IMR-90 (cell line): ENCODE measurements at regions not wholly inside any gene's neighbourhood (a gene's known extent, or its start where the extent isn't known, plus 50 kb on each side); places are given as distances from the start of the nearest gene placed in this dataset.

ENCODE experiments used
- ATAC-seq: fragments of 200-7000 bp; cut with Tn5 transposase; 2 replicates; pipeline ENCODE4 v1.9.1; 2020; ENCODE audit warnings: low read depth, mild to moderate bottlenecking, moderate library complexity
- BruUV-seq: library from RNA; stranded (reverse); fragments of 400-500 nt; replicated peaks from 2 replicates; lab custom pipeline; 2021; lab: Mats Ljungman, UMichigan
- CTCF ChIA-PET: fragments of 300-600 bp; formaldehyde crosslinking; extraction: SDS; loops from one replicate; lab custom pipeline; 2021; ENCODE audit warnings: antibody characterized with exemption; lab: Yijun Ruan, JAX
- POLR2A ChIA-PET: fragments of 300-600 bp; sonication (Branson Sonifier 250); formaldehyde crosslinking; loops from one replicate; lab custom pipeline; 2022; ENCODE audit warnings: antibody characterized with exemption; ENCODE audit not compliant: unreplicated experiment; lab: Charles Lee
- DNase-seq: peaks from one replicate; pipeline ENCODE4 v3.0.0; 2013
- H2AFZ ChIP-seq: replicated peaks from 2 replicates; pipeline ENCODE3; 2013; ENCODE audit warnings: low read length, mild to moderate bottlenecking; ENCODE audit not compliant: poor library complexity
- H2AK5ac ChIP-seq: 2 replicates; pipeline ENCODE4 v1.6.1; 2013; ENCODE audit warnings: low read depth, low read length, inconsistent platforms
- H2AK9ac ChIP-seq: replicated peaks from 2 replicates; pipeline ENCODE3; 2013; ENCODE audit warnings: mild to moderate bottlenecking, low read depth, low read length, moderate library complexity; ENCODE audit not compliant: poor library complexity
- H2BK120ac ChIP-seq: 2 replicates; pipeline ENCODE4 v1.6.1; 2013; ENCODE audit warnings: low read depth, low read length, inconsistent platforms
- H2BK15ac ChIP-seq: 3 replicates; pipeline ENCODE4 v1.6.1; 2013; ENCODE audit warnings: low read depth, low read length, inconsistent platforms
- H2BK20ac ChIP-seq: 2 replicates; pipeline ENCODE4 v1.6.1; 2013; ENCODE audit warnings: low read depth, mild to moderate bottlenecking, inconsistent platforms, low read length, moderate library complexity
- H2BK5ac ChIP-seq: 2 replicates; pipeline ENCODE4 v1.6.1; 2013; ENCODE audit warnings: mild to moderate bottlenecking, low read depth, low read length, inconsistent platforms; ENCODE audit not compliant: poor library complexity, severe bottlenecking
- H3K14ac ChIP-seq: replicated peaks from 2 replicates; pipeline ENCODE4 v1.6.1; 2013; ENCODE audit warnings: low read depth, low read length, inconsistent platforms
- H3K18ac ChIP-seq: 2 replicates; pipeline ENCODE4 v1.6.1; 2013; ENCODE audit warnings: low read depth, low read length, control low read depth
- H3K23ac ChIP-seq: 2 replicates; pipeline ENCODE4 v1.6.1; 2013; ENCODE audit warnings: low read depth, low read length, inconsistent platforms
- H3K27ac ChIP-seq: 2 replicates; pipeline ENCODE4 v1.5.1; 2013; ENCODE audit warnings: mild to moderate bottlenecking, control low read depth, low read length; ENCODE audit not compliant: insufficient read depth
- H3K27me3 ChIP-seq: 2 replicates; pipeline ENCODE4 v1.6.1; 2013; ENCODE audit warnings: low read length; ENCODE audit not compliant: control insufficient read depth, insufficient read depth
- H3K36me3 ChIP-seq: 2 replicates; pipeline ENCODE4 v1.6.1; 2013; ENCODE audit warnings: low read length, mixed read lengths; ENCODE audit not compliant: control insufficient read depth, insufficient read depth
- H3K4ac ChIP-seq: 2 replicates; pipeline ENCODE4 v1.6.1; 2013; ENCODE audit warnings: low read depth, low read length, inconsistent platforms
- H3K4me1 ChIP-seq: 2 replicates; pipeline ENCODE4 v1.6.1; 2013; ENCODE audit warnings: low read length, mixed read lengths; ENCODE audit not compliant: control insufficient read depth, insufficient read depth
- H3K4me2 ChIP-seq: 2 replicates; pipeline ENCODE4 v1.6.1; 2013; ENCODE audit warnings: low read depth, mild to moderate bottlenecking, control low read depth, low read length, moderate library complexity
- H3K4me3 ChIP-seq: 2 replicates; pipeline ENCODE4 v1.5.1; 2013; ENCODE audit warnings: low read depth, mild to moderate bottlenecking, control low read depth, low read length, moderate library complexity; ENCODE audit not compliant: insufficient read depth
- H3K56ac ChIP-seq: 2 replicates; pipeline ENCODE4 v1.6.1; 2013; ENCODE audit warnings: low read length, inconsistent platforms; ENCODE audit not compliant: insufficient read depth; ENCODE audit errors: extremely low read depth
- H3K79me1 ChIP-seq, 2 experiments: 2 replicates each; pipeline ENCODE4 v1.6.1; 2013; ENCODE audit warnings: low read length in 2 of 2, inconsistent platforms in 1 of 2, low read depth in 1 of 2
- H3K9ac ChIP-seq: 2 replicates; pipeline ENCODE4 v1.6.1; 2013; ENCODE audit warnings: low read depth, low read length, control low read depth
- H3K9me1 ChIP-seq: 2 replicates; pipeline ENCODE4 v1.6.1; 2013; ENCODE audit warnings: low read length, inconsistent platforms; ENCODE audit not compliant: insufficient read depth
- H3K9me3 ChIP-seq: 2 replicates; pipeline ENCODE4 v1.6.1; 2013; ENCODE audit warnings: low read length; ENCODE audit not compliant: control insufficient read depth, insufficient read depth
- H4K20me1 ChIP-seq: 2 replicates; pipeline ENCODE4 v1.6.1; 2013; ENCODE audit warnings: low read length, inconsistent platforms; ENCODE audit not compliant: insufficient read depth
- H4K5ac ChIP-seq: 2 replicates; pipeline ENCODE4 v1.6.1; 2013; ENCODE audit warnings: mild to moderate bottlenecking, low read depth, low read length, control low read depth
- H4K8ac ChIP-seq, 2 experiments: 2 replicates each; pipeline ENCODE4 v1.6.1; 2013; ENCODE audit warnings: low read depth in 2 of 2, low read length in 2 of 2, control low read depth in 1 of 2, inconsistent platforms in 1 of 2
- H4K91ac ChIP-seq: 2 replicates; pipeline ENCODE4 v1.6.1; 2013; ENCODE audit warnings: low read depth, low read length, inconsistent platforms; ENCODE audit not compliant: insufficient read depth
- MAZ ChIP-seq: IDR thresholded peaks from 2 replicates; pipeline ENCODE4 v1.6.1; 2012; ENCODE audit warnings: low read depth, mild to moderate bottlenecking, low read length, improper control_type of control experiment, moderate library complexity, borderline replicate concordance
- USF2 ChIP-seq: fragments of 150-350 bp; IDR thresholded peaks from 2 replicates; pipeline ENCODE4 v1.6.1; 2017; ENCODE audit warnings: mild to moderate bottlenecking, antibody characterized with exemption, low read length, low read depth
- dilution Hi-C: fragments of 300-500 bp; cut with HindIII; formaldehyde crosslinking; loops from one replicate; pipeline ENCODE4 v1.14.3; 2018; ENCODE audit warnings: low sequenced_read_pairs; ENCODE audit not compliant: unreplicated experiment
- in situ Hi-C: fragments of 300-500 bp; cut with MboI; formaldehyde crosslinking; loops from 3 replicates; pipeline ENCODE4 v1.14.3; 2019; ENCODE audit warnings: low sequenced_read_pairs, inconsistent platforms, mixed read lengths
- intact Hi-C: fragments of 100-400 bp; cut with micrococcal nuclease; formaldehyde crosslinking; loops from 2 replicates; pipeline ENCODE4 v1.10.0; 2022

- dilution Hi-C loops: no loop called here
- CTCF ChIA-PET: no interaction called here
Measured at GRCh38 chr3:28859897-28860296, 421.0 kb upstream of the RBMS3 start.

More at GRCh38 chr3:28859897-28860296, 421.0 kb upstream of the RBMS3 start:
- H3K9me3 ChIP-seq: no peaks in the 10 kb centered on the region
- H2BK120ac ChIP-seq: no peak overlapping the region
- no peak overlapping the region for H3K23ac ChIP-seq
- H2BK20ac ChIP-seq: no peak overlapping the region
- H3K79me1 ChIP-seq: no peaks in the 10 kb centered on the region
- no peak overlapping the region for H2AK9ac ChIP-seq
- H3K27me3 ChIP-seq: no peaks in the 10 kb centered on the region; the same call in 1 of the 2 replicates
- no peak overlapping the region for H4K91ac ChIP-seq
- no peaks in the 10 kb centered on the region for H3K4me1 ChIP-seq
- no peak overlapping the region for H3K9ac ChIP-seq
- H3K4me3 ChIP-seq: no peak overlapping the region
- H2AK5ac ChIP-seq: no peak overlapping the region
- H3K56ac ChIP-seq: no peak overlapping the region
- no peak overlapping the region for H2BK15ac ChIP-seq
- H3K14ac ChIP-seq: no peak overlapping the region
- H3K9me1 ChIP-seq: no peaks in the 10 kb centered on the region; the same call in 1 of the 2 replicates
- no peaks in the 10 kb centered on the region for H4K20me1 ChIP-seq
- no peaks in the 10 kb centered on the region for H3K36me3 ChIP-seq
- no peak overlapping the region for H4K5ac ChIP-seq
- in situ Hi-C loops (no loop called here), intact Hi-C loops (loop anchor here (10.0 kb wide), 1 partner anchor 905 kb away; no protein-coding TSS in a partner anchor)
- no peak overlapping the region for H3K4me2 ChIP-seq
- H3K4ac ChIP-seq: no peak overlapping the region
- H2BK5ac ChIP-seq: no peak overlapping the region
- H4K8ac ChIP-seq: no peak overlapping the region
- no peak overlapping the region for H3K27ac ChIP-seq
- BruUV-seq: no TSS peak
- DNase-seq (no peak), ATAC-seq (no peak)
- TF ChIP-seq USF2 (no peak), MAZ (no peak)
- POLR2A ChIA-PET: no interaction called here
- H2AFZ ChIP-seq: no peak overlapping the region
- no peak overlapping the region for H3K18ac ChIP-seq
